H1 (cell line): ENCODE measurements at regions not wholly inside any gene's neighbourhood (a gene's known extent, or its start where the extent isn't known, plus 50 kb on each side); places are given as distances from the start of the nearest gene placed in this dataset.

ENCODE experiments used
- ASH2L ChIP-seq: fragments of 200-600, 300-600 bp; sonication (generic); IDR thresholded peaks from one replicate; pipeline ENCODE4 v1.7.1; 2017; ENCODE audit warnings: low read length
- CREB1 ChIP-seq: IDR thresholded peaks from 2 replicates; pipeline ENCODE4 v1.6.1; 2012; ENCODE audit warnings: inconsistent platforms
- GABPA ChIP-seq: IDR thresholded peaks from 2 replicates; pipeline ENCODE4 v1.6.1; 2011; ENCODE audit warnings: mild to moderate bottlenecking, low read length, moderate library complexity, borderline replicate concordance; ENCODE audit not compliant: insufficient read depth
- HDAC2 ChIP-seq, 2 experiments: fragments of 300-600 bp in 1 of 2; sonication (generic) in 1 of 2; IDR thresholded peaks; 2 replicates each; pipeline ENCODE4 v1.6.1; 2011 to 2012; ENCODE audit warnings: low read depth in 2 of 2, low read length in 2 of 2, mild to moderate bottlenecking in 2 of 2, moderate library complexity in 2 of 2, borderline replicate concordance in 1 of 2, inconsistent platforms in 1 of 2
- JUND ChIP-seq: IDR thresholded peaks from 2 replicates; pipeline ENCODE4 v1.6.1; 2011; ENCODE audit warnings: mild to moderate bottlenecking, improper control_type of control experiment, low read length
- SIN3A ChIP-seq, 2 experiments: IDR thresholded peaks in 1 of 2; conservative IDR thresholded peaks in 1 of 2; 2 replicates each; pipeline ENCODE4 v1.6.1; 2011 to 2012; ENCODE audit warnings: low read length in 2 of 2, improper control_type of control experiment in 1 of 2, low read depth in 1 of 2, mild to moderate bottlenecking in 1 of 2
- TCF12 ChIP-seq: IDR thresholded peaks from 2 replicates; pipeline ENCODE4 v1.6.1; 2011; ENCODE audit warnings: low read depth, mild to moderate bottlenecking, low read length

DNA sequence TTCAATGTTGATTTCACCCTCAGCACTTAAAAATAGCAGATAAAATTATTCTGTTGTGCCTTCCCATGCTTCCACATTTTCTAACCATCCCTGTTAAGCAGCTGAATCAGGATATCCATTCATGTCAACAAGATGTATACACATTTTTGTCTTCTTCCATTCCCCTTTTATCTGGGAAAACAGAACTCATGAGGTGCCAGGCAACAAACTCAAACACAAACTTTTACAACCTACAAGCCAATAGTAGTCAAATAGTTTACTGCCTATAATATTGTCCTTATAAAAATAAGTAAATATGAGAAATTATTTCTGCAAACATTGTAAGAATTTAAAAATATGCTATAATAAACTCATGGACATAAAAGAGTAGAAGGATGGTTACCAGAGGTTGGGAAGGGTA is 1569.8 kb downstream of the REEP3 start (continued):
- no peak for TF ChIP-seq SIN3A (conservative IDR thresholded peaks at IDR 0.05 in 1 of 2, IDR thresholded peaks at IDR 0.05 in 1 of 2; ENCODE audit: low read depth in 1 of 2, low read length in 2 of 2)
- no peak for TF ChIP-seq GABPA
- TF ChIP-seq TCF12 = no peak
- TF ChIP-seq CREB1 = no peak
- TF ChIP-seq JUND = no peak
- no peak for TF ChIP-seq ASH2L
- no peak for TF ChIP-seq HDAC2 (IDR thresholded peaks at IDR 0.05; ENCODE audit: borderline replicate concordance in 1 of 2, low read depth in 2 of 2, low read length in 2 of 2)
- TF ChIP-seq, all 59 proteins: peak for 0
